Esophagus muscularis mucosa (tissue), 4 donors: ENCODE measurements at regions not wholly inside any gene's neighbourhood (a gene's known extent, or its start where the extent isn't known, plus 50 kb on each side); places are given as distances from the start of the nearest gene placed in this dataset.

ENCODE experiments used
- DNase-seq: peaks from one replicate; pipeline ENCODE4 v3.0.0-alpha.2; 2017; ENCODE audit errors: extremely low spot score
- H3K27ac ChIP-seq, 4 donors: fragments of 200-600 bp; sonication (generic); replicated peaks in 1 of 4; 1 replicate in 3 of 4; 2 replicates in 1 of 4; pipeline ENCODE4 v1.5.1; 2016 to 2019; ENCODE audit warnings: mild to moderate bottlenecking in 1 of 4
- H3K27me3 ChIP-seq, 4 donors: fragments of 200-600 bp; sonication (generic); one replicate each; pipeline versions ENCODE4 v1.5.1 to v1.6.0; 2016 to 2019
- H3K36me3 ChIP-seq, 4 donors: fragments of 200-600 bp; sonication (generic); one replicate each; pipeline ENCODE4 v1.5.1; 2016 to 2019
- H3K4me1 ChIP-seq, 4 donors: fragments of 200-600 bp; sonication (generic); one replicate each; pipeline ENCODE4 v1.5.1; 2016 to 2019
- H3K4me3 ChIP-seq, 4 donors: fragments of 200-600 bp; sonication (generic); 1 replicate in 2 of 4; 2 replicates in 2 of 4; pipeline ENCODE4 v1.5.1; 2016 to 2019; ENCODE audit warnings: mild to moderate bottlenecking in 4 of 4, moderate library complexity in 1 of 4
- H3K9me3 ChIP-seq, 4 donors: fragments of 200-600 bp; sonication (generic); 1 replicate in 3 of 4; 2 replicates in 1 of 4; pipeline ENCODE4 v1.5.1; 2016 to 2019
- CTCF ChIP-seq, 3 experiments: fragments of 200-600 bp in 2 of 3; fragments of 450-650 bp in 1 of 3; sonication (generic) in 2 of 3; IDR thresholded peaks; one replicate each; pipeline ENCODE4 v1.5.1; 2017 to 2019; ENCODE audit warnings: antibody characterized with exemption in 3 of 3, mild to moderate bottlenecking in 2 of 3, moderate library complexity in 1 of 3
- EP300 ChIP-seq: sonication (generic); formaldehyde crosslinking; IDR thresholded peaks from one replicate; pipeline ENCODE4 v1.6.1; 2017; ENCODE audit warnings: antibody characterized with exemption
- POLR2A ChIP-seq: fragments of 450-650 bp; IDR thresholded peaks from one replicate; pipeline ENCODE4 v1.6.1; 2017; ENCODE audit warnings: antibody characterized with exemption, moderate library complexity, mild to moderate bottlenecking, low read depth
- POLR2AphosphoS5 ChIP-seq, 2 donors: sonication (generic); formaldehyde crosslinking; IDR thresholded peaks; one replicate each; pipeline ENCODE4 v1.6.1; 2017; ENCODE audit warnings: antibody characterized with exemption in 2 of 2
- WGBS: methylation state at CpG from one replicate; pipeline ENCODE4 v1.1.5; 2018; 5-methylcytosine and 5-hydroxymethylcytosine counted together
- intact Hi-C: fragments of 100-400 bp; cut with DNase I; formaldehyde crosslinking; loops from one replicate; pipeline ENCODE4 v1.15.1; 2023

- Histone ChIP-seq H3K27me3 (no peaks in the 10 kb centered on the region), H3K9me3 (no peaks in the 10 kb centered on the region), H3K4me3 (no peak overlapping the region), H3K27ac (no peak overlapping the region), H3K36me3 (no peaks in the 10 kb centered on the region), H3K4me1 (no peaks in the 10 kb centered on the region)
- intact Hi-C loops: no loop called here
- TF ChIP-seq CTCF (IDR thresholded peaks at IDR 0.05) (no peak), EP300 (no peak), POLR2A (no peak), POLR2AphosphoS5 (IDR thresholded peaks at IDR 0.05) (peak; percentile 18 to 19)
- no peak for DNase-seq
- WGBS: 57% methylated on average over 4 of the region's 4 CpGs
Measured at GRCh38 chr15:61299075-61299763, 70.1 kb upstream of the RORA start.

- H3K9me3 ChIP-seq: no peaks in the 10 kb centered on the region
- no peak for DNase-seq
- H3K36me3 ChIP-seq: no peaks in the 10 kb centered on the region
- no peaks in the 10 kb centered on the region for H3K27me3 ChIP-seq
- no peak for TF ChIP-seq EP300
- H3K27ac ChIP-seq: no peak overlapping the region
- no peak overlapping the region for H3K4me3 ChIP-seq
- intact Hi-C loops: no loop called here
- H3K4me1 ChIP-seq: no peaks in the 10 kb centered on the region
- WGBS: 88% methylated on average over 3 of the region's 3 CpGs
Measured at GRCh38 chr15:61295239-61295638, 66.1 kb upstream of the RORA start.

- TF ChIP-seq POLR2A (no peak), POLR2AphosphoS5 (IDR thresholded peaks at IDR 0.05) (no peak), EP300 (no peak), CTCF (IDR thresholded peaks at IDR 0.05) (no peak)
Measured at GRCh38 chr15:61282661-61283060, 53.6 kb upstream of the RORA start.

GRCh38 chr15:61281328-61281727 lies 52.2 kb upstream of the RORA start:
- TF ChIP-seq POLR2A (no peak), POLR2AphosphoS5 (IDR thresholded peaks at IDR 0.05) (no peak)
- no peak for DNase-seq
- intact Hi-C loops: no loop called here
- Histone ChIP-seq H3K27me3 (no peaks in the 10 kb centered on the region), H3K9me3 (no peaks in the 10 kb centered on the region), H3K4me3 (no peak overlapping the region), H3K27ac (no peak overlapping the region), H3K4me1 (no peaks in the 10 kb centered on the region), H3K36me3 (no peaks in the 10 kb centered on the region)
- 75% methylated on average over 1 of the region's 1 CpG for WGBS

More at GRCh38 chr15:61282661-61283060, 53.6 kb upstream of the RORA start:
- DNase-seq: no peak
- WGBS: 84% methylated on average over 4 of the region's 4 CpGs
- Histone ChIP-seq H3K9me3 (no peaks in the 10 kb centered on the region), H3K27ac (no peak overlapping the region), H3K4me1 (no peaks in the 10 kb centered on the region), H3K36me3 (no peaks in the 10 kb centered on the region), H3K27me3 (no peaks in the 10 kb centered on the region), H3K4me3 (no peak overlapping the region)
- intact Hi-C loops: no loop called here
